Astrocyte (in vitro differentiated cells and primary cell): ENCODE measurements at regions not wholly inside any gene's neighbourhood (a gene's known extent, or its start where the extent isn't known, plus 50 kb on each side); places are given as distances from the start of the nearest gene placed in this dataset.

Source experiments
- DNase-seq: peaks from one replicate; pipeline ENCODE4 v3.0.0-alpha.2; 2010; ENCODE audit warnings: low read depth
- FAIRE-seq: peaks from 2 replicates; lab custom pipeline; 2011; peaks lifted over from hg19 to GRCh38; lab: Jason Lieb, UNC
- H2AFZ ChIP-seq: 2 replicates; pipeline ENCODE4 v1.6.0; 2012; ENCODE audit warnings: low read depth, low read length, inconsistent platforms
- H3K27ac ChIP-seq: 2 replicates; pipeline ENCODE4 v1.5.1; 2011; ENCODE audit warnings: low read depth, low read length, inconsistent platforms
- H3K27me3 ChIP-seq: 2 replicates; pipeline ENCODE4 v1.6.0; 2011; ENCODE audit warnings: low read length, inconsistent platforms; ENCODE audit not compliant: insufficient read depth
- H3K36me3 ChIP-seq: 2 replicates; pipeline ENCODE4 v1.5.1; 2011; ENCODE audit warnings: low read length, inconsistent platforms; ENCODE audit not compliant: insufficient read depth
- H3K4me1 ChIP-seq: 2 replicates; pipeline ENCODE4 v1.5.1; 2011; ENCODE audit warnings: low read length, inconsistent platforms; ENCODE audit not compliant: insufficient read depth
- H3K4me2 ChIP-seq: 2 replicates; pipeline ENCODE4 v1.6.0; 2012; ENCODE audit warnings: low read length, inconsistent platforms
- H3K4me3 ChIP-seq: 2 replicates; pipeline ENCODE4 v1.5.1; 2011; ENCODE audit warnings: low read depth, mild to moderate bottlenecking, low read length, inconsistent platforms; ENCODE audit not compliant: insufficient read depth
- H3K79me2 ChIP-seq: 2 replicates; pipeline ENCODE4 v1.6.0; 2012; ENCODE audit warnings: mild to moderate bottlenecking, low read length, inconsistent platforms; ENCODE audit not compliant: insufficient read depth
- H3K9ac ChIP-seq: 2 replicates; pipeline ENCODE4 v1.6.0; 2012; ENCODE audit warnings: mild to moderate bottlenecking, low read length, inconsistent platforms
- H3K9me3 ChIP-seq: 2 replicates; pipeline ENCODE4 v1.5.1; 2012; ENCODE audit warnings: low read depth, mild to moderate bottlenecking, low read length, inconsistent platforms; ENCODE audit not compliant: insufficient read depth
- H4K20me1 ChIP-seq: 2 replicates; pipeline ENCODE4 v1.6.0; 2012; ENCODE audit warnings: low read length, inconsistent platforms; ENCODE audit not compliant: insufficient read depth
- H3K27ac Mint-ChIP-seq: one replicate; pipeline ENCODE4 v1.8.0; 2021; ENCODE audit warnings: mild to moderate bottlenecking, mixed read lengths; ENCODE audit not compliant: unreplicated experiment
- H3K27me3 Mint-ChIP-seq: one replicate; pipeline ENCODE4 v1.8.0; 2021; ENCODE audit warnings: low read depth, mixed read lengths; ENCODE audit not compliant: unreplicated experiment
- H3K36me3 Mint-ChIP-seq: one replicate; pipeline ENCODE4 v1.8.0; 2021; ENCODE audit warnings: low read depth, mixed read lengths; ENCODE audit not compliant: unreplicated experiment
- H3K4me1 Mint-ChIP-seq: one replicate; pipeline ENCODE4 v1.8.0; 2021; ENCODE audit warnings: low read depth, mixed read lengths; ENCODE audit not compliant: unreplicated experiment
- H3K4me3 Mint-ChIP-seq: one replicate; pipeline ENCODE4 v1.8.0; 2021; ENCODE audit warnings: mild to moderate bottlenecking, moderate library complexity, mixed read lengths; ENCODE audit not compliant: unreplicated experiment
- H3K9me3 Mint-ChIP-seq: one replicate; pipeline ENCODE4 v1.8.0; 2021; ENCODE audit warnings: mild to moderate bottlenecking, mixed read lengths; ENCODE audit not compliant: unreplicated experiment
- CTCF ChIP-seq: IDR thresholded peaks from 2 replicates; pipeline ENCODE4 v1.5.1; 2011; ENCODE audit warnings: low read depth, mild to moderate bottlenecking, inconsistent platforms, low read length, moderate library complexity; ENCODE audit not compliant: insufficient read depth
- EZH2 ChIP-seq: IDR thresholded peaks from 2 replicates; pipeline ENCODE4 v1.6.1; 2012; ENCODE audit warnings: mild to moderate bottlenecking, low read length, inconsistent platforms; ENCODE audit not compliant: insufficient read depth

- H3K9me3 Mint-ChIP-seq: no peaks in the 10 kb centered on the region
- H3K4me2 ChIP-seq: no peak overlapping the region
- peaks cover 2% of the 10 kb centered on the region for H3K27me3 Mint-ChIP-seq
- H3K36me3 ChIP-seq: no peaks in the 10 kb centered on the region
- TF ChIP-seq CTCF (no peak), EZH2 (no peak)
- no peaks in the 10 kb centered on the region for H4K20me1 ChIP-seq
- H2AFZ ChIP-seq: no peak overlapping the region
- H3K4me1 ChIP-seq: no peaks in the 10 kb centered on the region
- H3K27ac Mint-ChIP-seq: no peak overlapping the region
- H3K79me2 ChIP-seq: no peaks in the 10 kb centered on the region
- peak; percentile 23 for DNase-seq
- H3K4me3 ChIP-seq: no peak overlapping the region
- no peak overlapping the region for H3K4me3 Mint-ChIP-seq
- H3K4me1 Mint-ChIP-seq: peaks cover 4% of the 10 kb centered on the region
- no peak for FAIRE-seq
- no peak overlapping the region for H3K9ac ChIP-seq
- H3K27ac ChIP-seq: no peak overlapping the region
- no peaks in the 10 kb centered on the region for H3K27me3 ChIP-seq
- H3K36me3 Mint-ChIP-seq: no peaks in the 10 kb centered on the region
- no peaks in the 10 kb centered on the region for H3K9me3 ChIP-seq
Measured at GRCh38 chr2:66832646-66833435, 397.9 kb downstream of the MEIS1 start.

GRCh38 chr2:66834859-66835258 lies 399.9 kb downstream of the MEIS1 start:
- peaks cover 11% of the 10 kb centered on the region for H3K4me1 Mint-ChIP-seq
- Histone ChIP-seq H4K20me1 (no peaks in the 10 kb centered on the region), H3K4me1 (peaks cover 8% of the 10 kb centered on the region), H3K9me3 (no peaks in the 10 kb centered on the region), H3K36me3 (no peaks in the 10 kb centered on the region), H3K27me3 (no peaks in the 10 kb centered on the region), H3K4me3 (no peak overlapping the region), H3K9ac (no peak overlapping the region), H3K27ac (no peak overlapping the region), H3K4me2 (no peak overlapping the region), H3K79me2 (no peaks in the 10 kb centered on the region), H2AFZ (no peak overlapping the region)
- FAIRE-seq (no peak), DNase-seq (no peak)
- no peaks in the 10 kb centered on the region for H3K36me3 Mint-ChIP-seq
- H3K27ac Mint-ChIP-seq: no peak overlapping the region
- H3K9me3 Mint-ChIP-seq: no peaks in the 10 kb centered on the region
- no peak for TF ChIP-seq EZH2
- TF ChIP-seq CTCF: no peak
- H3K27me3 Mint-ChIP-seq: peaks cover 2% of the 10 kb centered on the region
- H3K4me3 Mint-ChIP-seq: no peak overlapping the region

- Histone ChIP-seq H3K4me2 (no peak overlapping the region), H3K4me1 (peaks cover 17% of the 10 kb centered on the region), H3K27me3 (no peaks in the 10 kb centered on the region), H2AFZ (no peak overlapping the region), H3K4me3 (no peak overlapping the region), H3K27ac (no peak overlapping the region), H3K9ac (no peak overlapping the region), H3K79me2 (no peaks in the 10 kb centered on the region), H4K20me1 (no peaks in the 10 kb centered on the region), H3K9me3 (no peaks in the 10 kb centered on the region), H3K36me3 (no peaks in the 10 kb centered on the region)
- no peak for DNase-seq
- Mint-ChIP-seq H3K27ac (no peak overlapping the region), H3K9me3 (no peaks in the 10 kb centered on the region), H3K36me3 (no peaks in the 10 kb centered on the region), H3K4me1 (peaks cover 25% of the 10 kb centered on the region), H3K4me3 (no peak overlapping the region), H3K27me3 (no peaks in the 10 kb centered on the region)
- peak; percentile 29 for FAIRE-seq
- no peak for TF ChIP-seq CTCF
- TF ChIP-seq EZH2: no peak
Measured at GRCh38 chr2:66836851-66837250, 401.9 kb downstream of the MEIS1 start.
